Endothelial cell of hepatic sinusoid (primary cell): ENCODE measurements at regions not wholly inside any gene's neighbourhood (a gene's known extent, or its start where the extent isn't known, plus 50 kb on each side); places are given as distances from the start of the nearest gene placed in this dataset.
"Not testable (repeated sequence)": the region's sequence is repeated elsewhere in the genome, so short reads cannot be mapped to it uniquely, and the experiment has no call there.

Source experiments
- in situ Hi-C: cut with HindIII; loops from 2 replicates; pipeline ENCODE4 v1.10.0; 2017; ENCODE audit warnings: low sequenced_read_pairs

GRCh38 chr16:86070971-86071370, 172.0 kb downstream of the IRF8 start:
- in situ Hi-C loops: loop anchor here (5.0 kb wide), 3 partner anchors 271 to 446 kb away; no protein-coding TSS in a partner anchor

- in situ Hi-C loops: loop anchor here (5.0 kb wide), 3 partner anchors 271 to 446 kb away; no protein-coding TSS in a partner anchor
Measured at GRCh38 chr16:86071611-86072240, 172.8 kb downstream of the IRF8 start.

GRCh38 chr16:86072328-86073102, 173.6 kb downstream of the IRF8 start:
- in situ Hi-C loops: loop anchor here (5.0 kb wide), 3 partner anchors 270 to 445 kb away; no protein-coding TSS in a partner anchor

GRCh38 chr16:86073103-86073625, 174.2 kb downstream of the IRF8 start:
- in situ Hi-C loops: loop anchor here (5.0 kb wide), 3 partner anchors 269 to 444 kb away; no protein-coding TSS in a partner anchor

GRCh38 chr16:86073763-86074493, 175.0 kb downstream of the IRF8 start:
- in situ Hi-C loops: loop anchor here (5.0 kb wide), 3 partner anchors 268 to 443 kb away; no protein-coding TSS in a partner anchor

- in situ Hi-C loops: loop anchor here (5.0 kb wide), 3 partner anchors 267 to 442 kb away; no protein-coding TSS in a partner anchor
Measured at GRCh38 chr16:86074651-86075487, 175.9 kb downstream of the IRF8 start.

GRCh38 chr16:86075488-86075785, 176.5 kb downstream of the IRF8 start:
- in situ Hi-C loops: no loop called here

GRCh38 chr16:86075839-86076440, 177.0 kb downstream of the IRF8 start:
- in situ Hi-C loops: no loop called here

- in situ Hi-C loops: no loop called here
Measured at GRCh38 chr16:86076606-86077005, 177.6 kb downstream of the IRF8 start.

GRCh38 chr16:86077243-86077940, 178.4 kb downstream of the IRF8 start:
- in situ Hi-C loops: no loop called here

- in situ Hi-C loops: no loop called here
Measured at GRCh38 chr16:86078121-86078600, 179.2 kb downstream of the IRF8 start.

- in situ Hi-C loops: not testable (repeated sequence)
Measured at GRCh38 chr16:86078711-86079110, 179.7 kb downstream of the IRF8 start.

- in situ Hi-C loops: no loop called here
Measured at GRCh38 chr16:86079255-86079885, 180.4 kb downstream of the IRF8 start.

GRCh38 chr16:86080131-86080875, 181.3 kb downstream of the IRF8 start:
- in situ Hi-C loops: no loop called here

GRCh38 chr16:86080982-86081381, 182.0 kb downstream of the IRF8 start:
- in situ Hi-C loops: no loop called here

- in situ Hi-C loops: no loop called here
Measured at GRCh38 chr16:86082418-86083030, 183.6 kb downstream of the IRF8 start.

- in situ Hi-C loops: no loop called here
Measured at GRCh38 chr16:86083382-86084002, 184.5 kb downstream of the IRF8 start.
